Loucy (cell line): ENCODE measurements at regions not wholly inside any gene's neighbourhood (a gene's known extent, or its start where the extent isn't known, plus 50 kb on each side); places are given as distances from the start of the nearest gene placed in this dataset.

Experiments used
- H2AFZ ChIP-seq: fragments of 200-600 bp; sonication (generic); 2 replicates; pipeline ENCODE4 v1.6.0; 2016; ENCODE audit warnings: antibody characterized with exemption, mild to moderate bottlenecking, low read length, moderate library complexity
- H3F3A ChIP-seq: fragments of 200-600 bp; 2 replicates; pipeline ENCODE4 v1.6.0; 2016; ENCODE audit warnings: antibody characterized with exemption, low read depth, mild to moderate bottlenecking
- H3K27me3 ChIP-seq: fragments of 200-600 bp; sonication (generic); 2 replicates; pipeline ENCODE4 v1.6.1; 2014; ENCODE audit warnings: low read length, mild to moderate bottlenecking; ENCODE audit not compliant: insufficient read depth, poor library complexity, severe bottlenecking
- H3K36me3 ChIP-seq: fragments of 200-600 bp; sonication (generic); 2 replicates; pipeline ENCODE4 v1.6.1; 2016; ENCODE audit warnings: low read length; ENCODE audit not compliant: insufficient read depth
- H3K4me1 ChIP-seq: fragments of 200-600 bp; sonication (generic); 2 replicates; pipeline ENCODE4 v1.5.1; 2014; ENCODE audit warnings: low read length, mild to moderate bottlenecking; ENCODE audit not compliant: insufficient read depth, poor library complexity, severe bottlenecking
- H3K4me2 ChIP-seq: fragments of 200-600 bp; sonication (generic); 2 replicates; pipeline ENCODE4 v1.6.0; 2014; ENCODE audit warnings: antibody characterized with exemption, low read length, low read depth, mild to moderate bottlenecking; ENCODE audit not compliant: poor library complexity, severe bottlenecking
- H3K4me3 ChIP-seq: fragments of 200-600 bp; sonication (generic); 2 replicates; pipeline ENCODE4 v1.5.1; 2014; ENCODE audit warnings: low read length, mild to moderate bottlenecking, mixed read lengths; ENCODE audit not compliant: poor library complexity, severe bottlenecking
- H3K79me2 ChIP-seq: fragments of 200-600 bp; sonication (generic); 2 replicates; pipeline ENCODE4 v1.6.1; 2014; ENCODE audit warnings: low read length; ENCODE audit not compliant: insufficient read depth
- H3K9ac ChIP-seq: fragments of 200-600 bp; sonication (generic); 2 replicates; pipeline ENCODE4 v1.6.0; 2014; ENCODE audit warnings: mild to moderate bottlenecking, low read depth, low read length, moderate library complexity; ENCODE audit not compliant: poor library complexity, severe bottlenecking
- H3K9me2 ChIP-seq: fragments of 200-600 bp; sonication (generic); replicated peaks from 2 replicates; pipeline ENCODE4 v1.6.1; 2016; ENCODE audit warnings: low read depth, low read length, mixed read lengths
- H3K9me3 ChIP-seq: fragments of 200-600 bp; sonication (generic); 2 replicates; pipeline ENCODE4 v1.6.1; 2014; ENCODE audit warnings: mild to moderate bottlenecking, antibody characterized with exemption, low read length, low read depth; ENCODE audit not compliant: insufficient read depth
- H4K20me1 ChIP-seq: fragments of 200-600 bp; sonication (generic); 2 replicates; pipeline ENCODE4 v1.6.0; 2014; ENCODE audit warnings: antibody characterized with exemption, low read length, mild to moderate bottlenecking; ENCODE audit not compliant: insufficient read depth, poor library complexity, severe bottlenecking
- EZH2phosphoT487 ChIP-seq: fragments of 200-600 bp; IDR thresholded peaks from 2 replicates; pipeline ENCODE4 v1.6.1; 2018; ENCODE audit warnings: antibody characterized with exemption, mild to moderate bottlenecking, moderate library complexity, borderline replicate concordance
- TF ChIP-seq, protein P1 (sequence below): fragments of 200-600 bp; sonication (generic); conservative IDR thresholded peaks from 2 replicates; pipeline ENCODE4 v1.5.1; 2014; ENCODE audit warnings: mild to moderate bottlenecking, antibody characterized with exemption, low read length

DNA sequence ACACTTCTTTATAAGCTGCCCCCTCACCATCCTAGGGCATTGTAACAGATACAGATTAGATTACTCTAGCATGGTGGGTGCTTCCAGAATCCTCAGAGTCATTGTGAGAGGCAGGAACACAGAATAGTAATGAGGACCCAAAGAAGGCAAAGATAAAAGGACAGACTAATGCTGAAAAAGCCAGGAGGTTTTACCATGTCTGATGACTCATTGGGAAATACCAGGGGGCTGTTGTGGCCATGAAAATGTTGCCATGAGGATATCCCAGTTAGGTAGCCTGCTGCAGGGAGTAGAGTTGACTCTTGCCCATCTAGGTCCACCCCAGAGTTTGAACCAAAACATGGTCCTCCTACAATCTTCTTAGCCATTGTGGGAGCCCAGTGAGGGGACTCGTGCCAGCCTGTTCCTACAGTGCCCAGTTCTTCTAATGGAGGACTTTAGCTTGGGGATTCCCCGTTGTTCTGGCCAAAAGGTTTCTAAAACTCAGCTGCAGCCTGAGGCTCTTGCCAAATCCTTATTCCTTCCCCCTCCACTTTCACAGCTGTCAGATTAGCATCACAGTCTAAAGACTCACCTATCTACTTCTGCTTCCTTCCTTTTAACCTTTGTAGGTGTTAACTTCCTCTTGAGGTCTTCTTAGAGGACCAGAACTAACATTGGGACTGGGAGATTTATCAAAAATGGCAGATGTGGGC is 586.0 kb upstream of the AADAT start:
- Histone ChIP-seq H3F3A (no peaks in the 10 kb centered on the region), H3K4me2 (no peak overlapping the region), H3K36me3 (no peaks in the 10 kb centered on the region), H2AFZ (no peak overlapping the region), H3K79me2 (no peaks in the 10 kb centered on the region), H3K27me3 (no peaks in the 10 kb centered on the region), H4K20me1 (no peaks in the 10 kb centered on the region), H3K4me1 (peaks cover 9% of the 10 kb centered on the region), H3K9me3 (no peaks in the 10 kb centered on the region), H3K4me3 (no peak overlapping the region), H3K9ac (no peak overlapping the region), H3K9me2 (no peaks in the 10 kb centered on the region)
- TF ChIP-seq, protein P1, sequence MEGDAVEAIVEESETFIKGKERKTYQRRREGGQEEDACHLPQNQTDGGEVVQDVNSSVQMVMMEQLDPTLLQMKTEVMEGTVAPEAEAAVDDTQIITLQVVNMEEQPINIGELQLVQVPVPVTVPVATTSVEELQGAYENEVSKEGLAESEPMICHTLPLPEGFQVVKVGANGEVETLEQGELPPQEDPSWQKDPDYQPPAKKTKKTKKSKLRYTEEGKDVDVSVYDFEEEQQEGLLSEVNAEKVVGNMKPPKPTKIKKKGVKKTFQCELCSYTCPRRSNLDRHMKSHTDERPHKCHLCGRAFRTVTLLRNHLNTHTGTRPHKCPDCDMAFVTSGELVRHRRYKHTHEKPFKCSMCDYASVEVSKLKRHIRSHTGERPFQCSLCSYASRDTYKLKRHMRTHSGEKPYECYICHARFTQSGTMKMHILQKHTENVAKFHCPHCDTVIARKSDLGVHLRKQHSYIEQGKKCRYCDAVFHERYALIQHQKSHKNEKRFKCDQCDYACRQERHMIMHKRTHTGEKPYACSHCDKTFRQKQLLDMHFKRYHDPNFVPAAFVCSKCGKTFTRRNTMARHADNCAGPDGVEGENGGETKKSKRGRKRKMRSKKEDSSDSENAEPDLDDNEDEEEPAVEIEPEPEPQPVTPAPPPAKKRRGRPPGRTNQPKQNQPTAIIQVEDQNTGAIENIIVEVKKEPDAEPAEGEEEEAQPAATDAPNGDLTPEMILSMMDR: no peak
- no peak for TF ChIP-seq EZH2phosphoT487

DNA sequence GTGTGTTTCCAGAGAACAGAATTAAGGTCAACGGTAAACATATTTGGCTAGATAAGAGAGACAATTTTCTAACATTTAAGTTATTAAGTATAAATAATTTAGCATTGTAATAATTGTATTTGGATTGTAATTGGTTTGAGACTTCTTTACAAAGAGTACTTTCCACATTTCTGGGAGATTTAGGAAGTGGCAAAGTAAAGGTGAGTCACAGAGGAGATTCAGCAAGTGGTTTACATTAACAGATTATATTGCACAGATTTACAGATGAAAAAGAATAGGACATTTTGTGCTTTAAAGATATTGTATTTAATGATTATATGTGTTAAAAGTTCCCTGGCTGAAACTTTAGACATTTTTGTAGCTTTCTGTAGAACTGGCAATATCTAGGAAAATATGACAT is 584.4 kb upstream of the AADAT start:
- Histone ChIP-seq H3K9me3 (no peaks in the 10 kb centered on the region), H3K4me2 (no peak overlapping the region), H3K79me2 (no peaks in the 10 kb centered on the region), H4K20me1 (no peaks in the 10 kb centered on the region), H3K9ac (no peak overlapping the region), H3K27me3 (no peaks in the 10 kb centered on the region), H2AFZ (no peak overlapping the region), H3K4me1 (peaks cover 9% of the 10 kb centered on the region), H3K4me3 (no peak overlapping the region), H3K9me2 (no peaks in the 10 kb centered on the region), H3F3A (no peaks in the 10 kb centered on the region), H3K36me3 (no peaks in the 10 kb centered on the region)
- TF ChIP-seq, protein P1: no peak
- no peak for TF ChIP-seq EZH2phosphoT487

DNA sequence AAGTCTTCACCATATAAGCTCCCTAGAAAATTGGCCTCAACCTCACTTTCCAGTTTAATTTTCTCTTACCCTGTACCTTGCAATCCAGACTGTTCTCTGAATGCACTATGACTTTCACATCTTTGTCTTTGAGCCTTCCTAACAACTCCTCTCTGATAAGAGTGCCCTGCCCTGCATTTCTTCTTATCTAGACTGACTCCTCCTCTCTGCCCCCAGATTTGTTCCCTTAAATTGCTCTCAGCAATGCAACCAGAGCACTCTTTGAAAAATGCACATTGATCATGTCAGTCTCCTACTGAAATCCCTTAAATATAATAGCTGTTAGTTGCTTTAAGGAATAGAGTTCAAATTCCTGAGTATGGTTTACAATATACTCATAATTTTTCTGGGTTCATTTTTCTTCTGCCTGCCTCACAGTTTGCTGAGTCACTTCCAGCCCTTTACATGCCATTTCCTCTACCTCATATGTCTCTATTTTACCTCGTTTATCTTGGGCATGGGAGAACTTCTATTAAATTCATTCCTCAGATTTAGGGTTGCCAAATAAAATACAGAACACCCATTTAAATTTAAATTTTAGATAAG is 582.7 kb upstream of the AADAT start:
- no peaks in the 10 kb centered on the region for H3F3A ChIP-seq

More for the DNA sequence above, 582.7 kb upstream of the AADAT start:
- H3K36me3 ChIP-seq: no peaks in the 10 kb centered on the region
- no peaks in the 10 kb centered on the region for H3K79me2 ChIP-seq
- H3K9me2 ChIP-seq: no peaks in the 10 kb centered on the region
- no peaks in the 10 kb centered on the region for H3K9me3 ChIP-seq
- H4K20me1 ChIP-seq: no peaks in the 10 kb centered on the region
- no peaks in the 10 kb centered on the region for H3K27me3 ChIP-seq
- peak overlapping the region; percentile 26 for H3K9ac ChIP-seq
- peak overlapping the region; percentile 65; the same call in 1 of the 2 replicates for H2AFZ ChIP-seq
- TF ChIP-seq, protein P1: no peak
- no peak for TF ChIP-seq EZH2phosphoT487
- H3K4me3 ChIP-seq: peak overlapping the region; percentile 20
- peak overlapping the region; percentile 43 for H3K4me2 ChIP-seq
- peaks cover 9% of the 10 kb centered on the region for H3K4me1 ChIP-seq
